Ecto neural progenitor cell (in vitro differentiated cells): ENCODE measurements at regions not wholly inside any gene's neighbourhood (a gene's known extent, or its start where the extent isn't known, plus 50 kb on each side); places are given as distances from the start of the nearest gene placed in this dataset.
A peak's percentile ranks its signal among the peaks of the same experiment; 100 is the strongest.

ENCODE experiments used
- DNase-seq: peaks from one replicate; pipeline ENCODE4 v3.0.0-alpha.2; 2018; ENCODE audit warnings: low spot score

DNA sequence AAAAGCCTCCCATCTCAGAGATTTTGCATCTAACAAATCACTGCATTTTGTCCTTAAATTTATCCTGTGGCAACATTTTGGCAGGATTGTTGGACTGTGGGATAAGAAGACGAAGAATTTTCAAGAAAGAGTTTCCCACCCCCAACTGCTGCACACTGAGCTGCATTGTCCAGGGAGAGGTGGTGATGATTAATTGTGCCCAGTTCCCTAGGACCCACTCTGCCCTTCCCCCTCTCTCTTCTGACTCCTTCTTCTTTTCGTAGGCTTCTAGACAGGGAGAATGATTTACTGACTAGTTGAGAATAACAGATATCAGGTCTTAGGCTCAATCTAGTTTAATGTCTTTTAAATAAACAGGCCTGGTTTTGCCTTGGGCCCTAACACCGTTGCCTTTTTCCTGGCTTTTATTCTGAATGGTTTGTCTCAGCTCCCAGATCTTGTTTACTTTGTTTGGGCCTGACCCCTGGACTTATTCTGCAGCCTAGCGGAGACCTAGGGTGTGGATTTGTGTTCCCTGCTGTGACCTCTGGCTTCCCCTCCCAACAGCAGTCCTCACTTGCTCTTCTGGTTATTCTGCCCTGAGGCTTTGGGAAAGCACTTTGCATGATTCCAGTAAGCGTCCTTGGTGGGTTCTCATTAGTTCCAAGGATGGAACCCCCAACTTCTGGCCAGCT lies 233.3 kb downstream of the INSIG2 start:
- DNase-seq: peak; percentile 59

- no peak for DNase-seq
These were observed 232.4 kb downstream of the INSIG2 start for GRCh38 chr2:118320658-118321057.

DNA sequence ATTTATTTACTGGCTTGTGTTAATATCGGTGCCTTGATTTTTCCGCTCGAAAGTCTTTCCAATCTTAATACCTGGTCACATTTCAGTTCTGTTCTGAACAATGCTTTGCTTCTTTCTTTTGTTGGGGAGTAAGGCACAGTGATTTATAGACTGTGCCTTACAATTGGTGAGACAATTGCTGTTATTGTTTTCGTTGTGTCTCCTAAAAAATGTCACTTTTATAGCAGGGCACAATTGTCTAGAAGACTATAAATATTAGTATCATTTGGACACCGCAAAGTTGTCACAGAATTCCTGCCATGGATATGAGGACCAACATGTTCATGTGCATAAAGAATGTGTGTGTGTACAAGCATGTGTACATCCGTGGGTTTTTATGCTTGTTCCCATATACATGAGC lies 231.9 kb downstream of the INSIG2 start:
- no peak for DNase-seq

DNA sequence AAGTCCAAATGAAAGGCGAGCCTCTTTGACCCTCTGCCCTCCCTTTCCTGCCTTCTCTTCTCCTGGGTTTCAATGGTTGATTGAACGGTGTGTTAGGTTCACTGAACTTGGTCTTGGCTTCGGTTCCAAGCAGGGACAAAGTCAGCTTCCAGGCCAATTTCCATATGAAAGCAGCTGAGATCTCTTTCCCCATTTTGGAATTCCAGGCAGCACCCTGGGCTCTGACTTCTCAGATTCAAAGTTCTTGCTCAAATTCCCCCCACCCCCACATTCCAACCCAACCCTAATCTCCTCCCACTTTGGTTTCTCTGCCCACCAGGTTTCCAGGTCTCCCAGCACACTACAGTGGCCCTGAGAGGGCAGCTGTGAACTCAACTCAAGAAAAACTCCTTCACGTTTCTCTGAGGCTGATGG lies 231.0 kb downstream of the INSIG2 start:
- peak; percentile 65 for DNase-seq

DNA sequence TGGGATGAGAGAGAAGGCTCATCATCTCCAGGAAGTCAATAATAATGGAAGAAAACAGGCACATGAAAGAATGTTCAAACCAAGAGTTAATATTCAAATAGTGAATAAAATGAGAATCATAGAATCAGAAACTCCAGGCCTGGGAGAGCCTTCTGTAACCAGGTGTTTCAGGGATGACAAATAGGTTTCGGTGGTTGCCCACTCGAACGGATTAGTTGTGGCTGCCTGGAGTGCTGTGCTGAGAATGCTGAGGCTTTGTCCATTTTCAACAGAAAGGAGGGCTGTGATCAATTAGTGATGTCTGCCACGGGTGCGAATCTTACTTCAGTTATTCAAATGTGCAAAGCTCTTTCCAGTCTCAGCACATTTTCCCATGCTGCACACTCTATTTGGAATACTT lies 227.3 kb downstream of the INSIG2 start:
- no peak for DNase-seq

DNA sequence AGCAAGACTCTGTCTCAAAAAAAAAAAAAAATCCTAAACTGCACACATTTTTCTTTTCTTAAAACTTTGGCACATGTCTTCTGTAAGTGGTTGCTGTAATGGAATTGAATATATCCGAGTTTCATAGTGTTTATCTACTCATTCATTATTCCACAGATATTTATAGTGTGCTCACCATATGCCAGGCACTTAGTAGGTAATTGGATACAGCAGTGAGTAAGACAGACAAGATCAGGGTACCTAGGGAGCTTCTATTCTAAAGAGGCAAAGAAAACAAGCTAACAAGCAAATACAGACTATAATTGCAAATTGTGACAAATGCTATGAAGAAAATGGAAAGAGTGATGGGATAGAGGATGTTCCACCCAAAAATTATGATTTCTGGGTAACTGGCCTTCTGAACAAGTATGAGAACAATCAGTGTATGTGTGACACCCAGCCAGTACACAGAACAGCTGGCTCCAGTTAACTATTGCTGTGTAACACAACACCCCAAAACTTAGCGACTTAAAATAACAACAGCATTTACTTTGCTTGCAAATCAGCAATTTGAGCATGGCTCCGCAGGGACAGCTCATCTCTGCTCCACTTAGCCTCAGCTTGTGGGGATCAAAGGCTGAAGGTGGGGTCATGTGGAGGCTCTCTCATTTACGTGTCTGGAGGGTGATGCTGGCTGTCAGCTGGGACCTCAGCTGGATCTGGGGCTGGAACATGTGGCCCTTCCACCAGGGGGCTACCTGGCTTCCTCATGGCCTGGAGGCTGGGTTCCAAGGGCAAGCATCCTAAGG lies 224.9 kb downstream of the INSIG2 start:
- DNase-seq: no peak

GRCh38 chr2:118310681-118311429 lies 222.6 kb downstream of the INSIG2 start:
- DNase-seq: peak; percentile 60

DNA sequence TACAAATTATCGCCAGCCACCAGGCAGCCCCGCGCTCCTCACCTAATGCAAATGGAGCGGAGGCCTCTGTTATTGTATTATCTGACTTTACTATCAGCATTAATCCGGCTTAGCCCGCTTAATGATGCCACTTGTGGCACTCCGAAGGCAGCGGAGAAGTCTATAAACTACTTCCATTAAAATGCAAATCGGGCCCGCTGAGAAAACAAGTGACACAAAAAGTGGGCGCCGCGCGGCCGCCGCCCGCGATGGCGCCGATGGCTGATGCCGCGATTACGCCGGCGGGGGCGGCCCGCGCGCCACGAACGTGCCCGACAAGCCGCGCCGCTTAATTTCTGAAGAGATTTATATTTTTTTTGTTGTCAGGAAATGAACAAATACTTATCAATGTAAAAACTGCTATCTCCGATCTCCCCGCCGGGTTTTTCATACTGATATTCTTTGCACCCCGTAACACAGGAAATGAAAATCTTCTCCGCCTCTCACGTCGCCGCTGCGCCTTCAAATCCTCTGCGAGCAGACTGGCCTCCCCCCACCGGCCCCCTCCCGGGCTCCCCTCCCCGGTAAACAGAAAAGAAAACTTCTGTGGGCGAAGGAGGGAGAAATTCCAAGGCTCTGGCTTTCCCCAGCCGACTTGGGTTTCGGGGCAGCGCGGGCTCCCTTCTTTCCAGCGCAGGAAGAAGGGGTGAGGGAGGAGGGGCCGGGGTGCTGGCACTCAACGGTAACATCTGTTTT lies 221.8 kb downstream of the INSIG2 start:
- peak; percentile 73 for DNase-seq

DNA sequence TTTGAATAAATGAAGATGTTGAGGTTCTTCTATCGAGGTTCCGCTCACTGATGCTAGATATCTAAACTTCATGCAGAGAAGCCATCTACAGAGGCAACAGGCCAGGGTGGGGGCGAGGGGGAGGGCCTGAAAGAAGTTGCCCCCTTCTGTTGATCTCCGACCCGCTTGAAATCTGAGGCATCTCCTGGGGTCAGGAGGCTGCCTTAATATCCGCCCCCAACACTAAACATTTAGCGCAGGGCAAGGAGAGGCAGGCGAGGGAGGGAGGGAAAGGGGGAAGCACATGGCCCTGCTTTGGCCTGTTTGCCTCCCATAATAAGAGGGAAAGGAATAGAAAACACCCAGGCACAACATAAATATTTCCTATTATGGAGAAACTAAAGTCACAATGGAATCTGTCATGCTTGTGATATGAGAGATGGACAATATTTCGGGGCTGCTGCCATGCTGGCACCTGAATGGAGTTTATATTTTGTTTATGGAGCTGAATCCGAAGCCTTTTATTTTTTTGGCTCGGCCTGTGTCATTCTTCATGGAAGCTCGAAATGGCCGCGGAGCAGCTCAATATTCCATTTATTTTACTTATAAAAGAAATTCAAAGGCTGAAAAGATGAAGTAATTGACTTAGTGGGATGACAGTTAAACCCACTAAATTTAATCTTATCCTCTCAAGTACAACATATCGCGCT lies 221.1 kb downstream of the INSIG2 start:
- DNase-seq: no peak

DNA sequence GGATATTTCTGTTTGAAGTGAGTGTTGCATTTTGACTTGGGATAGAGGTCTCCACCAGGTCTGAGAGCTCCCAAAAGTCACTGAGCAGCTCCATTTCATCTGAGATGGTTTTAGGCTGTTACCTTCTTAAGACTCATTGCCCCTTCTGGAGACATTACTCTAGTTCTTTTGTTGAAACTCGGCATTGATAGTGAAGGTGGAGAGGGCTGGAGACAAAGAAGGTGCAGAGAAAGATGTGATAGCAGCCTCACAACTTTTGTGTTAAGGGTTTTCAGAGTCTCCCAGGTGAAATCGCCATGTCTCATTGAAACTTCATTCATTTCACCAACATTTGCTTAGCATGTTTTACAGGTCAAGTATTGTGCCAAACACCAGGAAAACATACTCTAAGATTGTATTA lies 219.6 kb downstream of the INSIG2 start:
- no peak for DNase-seq

GRCh38 chr2:118301248-118301647 lies 213.0 kb downstream of the INSIG2 start:
- DNase-seq: no peak

DNA sequence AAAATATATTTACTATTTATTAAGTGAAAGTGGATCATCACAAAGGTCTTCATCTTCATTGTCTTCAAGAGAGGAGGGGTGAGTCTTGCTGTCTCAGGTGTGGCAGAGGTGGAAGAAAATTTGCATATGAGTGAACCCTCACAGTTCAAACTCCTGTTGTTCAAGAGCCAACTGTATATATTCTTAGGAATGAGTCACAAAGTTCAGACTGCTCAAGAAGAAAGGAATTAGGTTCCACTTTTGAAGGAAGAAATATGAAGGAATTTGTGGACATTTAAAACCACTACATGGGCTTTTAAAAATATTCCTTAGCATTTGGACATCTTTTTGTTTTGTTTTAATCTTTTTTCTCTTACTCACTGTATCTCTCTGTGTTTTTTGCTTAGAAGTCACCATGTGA lies 212.6 kb downstream of the INSIG2 start:
- no peak for DNase-seq

DNA sequence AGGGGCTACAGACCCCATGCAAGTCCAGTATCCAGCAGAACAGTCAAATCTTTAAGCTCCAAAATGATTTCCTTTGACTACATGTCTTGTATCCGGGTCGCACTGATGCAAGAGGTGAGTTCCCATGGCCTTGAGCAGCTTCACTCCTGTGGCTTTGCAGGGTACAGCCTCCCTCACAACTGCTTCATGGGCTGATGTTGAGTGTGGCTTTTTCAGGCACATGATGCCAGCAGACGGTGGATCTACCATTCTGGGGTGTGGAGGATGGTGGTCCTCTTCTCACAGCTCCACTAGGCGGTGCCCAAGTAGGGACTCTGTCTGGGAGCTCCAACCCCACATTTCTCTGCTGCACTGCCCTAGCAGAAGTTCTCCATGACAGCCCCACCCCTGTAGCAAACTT lies 208.4 kb downstream of the INSIG2 start:
- DNase-seq: no peak

DNA sequence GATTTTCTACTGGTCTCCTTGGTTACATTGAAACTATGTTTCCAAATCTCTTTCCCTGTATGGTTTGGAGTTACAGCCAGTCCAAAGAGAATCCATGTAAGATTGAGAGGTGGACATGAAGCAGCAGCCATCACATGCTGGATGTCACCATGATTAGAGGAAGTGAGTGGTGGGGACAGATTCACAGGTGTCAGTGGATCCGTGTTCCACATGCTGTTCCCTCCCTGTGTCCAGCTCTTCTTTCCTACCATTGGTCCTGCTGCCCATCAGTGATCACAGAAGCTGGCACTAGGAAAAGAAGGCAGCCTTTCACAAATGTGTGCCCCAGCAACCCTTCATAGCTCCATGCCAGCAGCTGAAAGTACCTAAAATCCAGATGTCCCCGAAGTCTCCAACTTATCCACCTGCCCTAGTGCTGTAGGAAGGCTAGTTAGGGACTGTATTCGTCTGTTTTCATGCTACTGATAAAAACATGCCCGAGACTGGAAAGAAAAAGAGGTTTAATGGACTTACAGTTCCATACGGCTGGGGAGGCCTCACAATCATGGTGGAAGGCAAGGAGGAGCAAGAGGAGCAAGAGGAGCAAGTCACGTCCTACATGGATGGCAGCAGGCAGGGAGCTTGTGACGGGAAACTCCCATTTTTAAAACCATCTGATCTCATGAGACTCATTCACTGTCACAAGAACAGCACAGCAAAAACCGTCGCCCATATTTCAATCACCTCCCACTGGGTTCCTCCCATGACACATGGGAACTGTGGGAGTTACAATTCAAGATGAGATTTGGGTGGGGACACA lies 207.5 kb downstream of the INSIG2 start:
- no peak for DNase-seq

GRCh38 chr2:118294063-118294462 lies 205.8 kb downstream of the INSIG2 start:
- DNase-seq: no peak

DNA sequence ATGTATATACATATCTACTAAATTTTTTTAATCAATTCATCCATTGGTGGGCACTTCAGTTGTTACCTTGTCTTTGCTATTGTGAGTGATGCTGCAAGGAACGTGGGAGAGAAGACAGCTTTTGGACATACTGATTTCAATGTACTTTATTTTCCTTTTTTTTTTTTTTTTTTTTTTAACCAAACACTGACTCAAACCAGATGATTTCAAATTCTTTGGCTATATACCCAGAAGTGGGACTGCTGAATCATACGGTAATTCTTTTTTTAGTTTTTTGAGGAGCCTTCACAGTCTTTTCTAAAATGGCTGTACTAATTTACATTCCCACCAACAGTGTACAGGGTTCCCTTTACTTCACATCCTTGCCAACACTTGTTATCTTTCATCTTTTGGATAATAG lies 204.7 kb downstream of the INSIG2 start:
- no peak for DNase-seq

DNA sequence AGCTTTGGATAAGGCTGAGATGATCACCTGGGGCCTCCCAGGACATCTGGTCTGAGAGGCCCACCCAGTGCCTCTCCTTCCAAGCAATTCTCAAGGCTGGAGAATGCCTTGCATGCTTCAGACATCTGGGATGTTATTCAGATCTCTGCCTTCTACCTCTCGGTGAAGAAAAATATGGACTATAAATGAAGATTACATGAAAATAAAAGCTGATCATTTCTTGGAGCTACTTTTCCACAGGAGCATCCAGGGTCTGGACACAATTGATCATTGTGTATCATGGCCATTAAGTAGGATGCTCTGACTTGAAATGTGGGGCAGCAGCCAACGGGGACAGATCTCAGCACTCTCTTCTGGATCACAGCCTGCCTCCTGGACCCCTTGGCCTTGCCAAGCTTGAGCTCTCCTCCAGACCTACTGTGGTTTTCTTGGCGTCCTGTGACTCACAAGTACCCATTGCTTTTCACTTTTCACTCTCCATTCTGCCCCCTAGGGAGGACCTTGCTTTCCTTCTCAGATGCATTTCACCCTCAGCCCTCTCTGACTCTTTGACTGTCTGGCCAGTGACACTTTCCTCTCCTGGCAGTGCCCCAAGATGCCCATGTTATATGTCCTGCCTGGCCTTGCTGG lies 203.1 kb downstream of the INSIG2 start:
- no peak for DNase-seq

DNA sequence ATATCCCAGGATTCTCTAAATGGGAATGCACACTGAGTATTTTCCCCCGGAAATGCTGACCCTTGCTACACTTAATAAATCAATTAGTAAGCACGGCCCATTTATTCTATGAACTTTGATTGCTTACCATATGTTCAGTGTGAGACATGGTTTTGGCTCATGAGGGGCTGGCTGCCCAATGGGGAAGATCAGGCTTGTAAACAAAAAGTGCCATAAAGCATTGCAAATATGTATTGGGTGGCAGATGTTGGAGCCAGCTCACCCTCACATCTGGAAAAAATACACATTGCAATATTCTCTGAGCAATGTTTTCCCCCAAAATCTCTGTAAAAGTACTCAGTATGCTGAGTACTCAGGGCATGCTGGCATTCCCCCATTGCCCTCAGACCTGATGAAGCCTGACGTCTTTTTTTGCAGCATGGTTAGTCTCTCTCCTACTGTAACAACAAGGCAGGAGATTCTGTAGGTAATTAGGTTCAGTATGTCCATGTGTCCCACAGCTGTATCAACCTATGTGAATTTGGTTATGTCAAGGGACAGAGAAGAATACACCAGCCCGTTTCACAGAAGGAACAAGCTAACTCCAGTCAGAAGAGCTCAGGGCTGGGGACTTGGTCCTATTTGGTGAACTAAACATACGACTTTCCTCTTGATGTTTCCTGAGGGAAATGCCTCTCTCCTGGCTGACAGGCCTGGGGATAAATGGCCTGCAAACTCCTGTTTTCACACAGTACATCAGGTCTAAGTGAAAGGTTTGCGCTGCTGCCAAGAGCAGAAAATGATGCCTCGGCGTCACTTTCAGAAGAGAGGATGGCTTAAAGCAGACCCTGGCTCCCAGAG lies 202.4 kb downstream of the INSIG2 start:
- no peak for DNase-seq

- no peak for DNase-seq
These were observed 190.7 kb downstream of the INSIG2 start for GRCh38 chr2:118279005-118279404.
